Mesothelial cell of epicardium (in vitro differentiated cells): ENCODE measurements at regions not wholly inside any gene's neighbourhood (a gene's known extent, or its start where the extent isn't known, plus 50 kb on each side); places are given as distances from the start of the nearest gene placed in this dataset.

Experiments
- DNase-seq, 2 experiments: peaks; one replicate each; pipeline ENCODE4 v3.0.0; 2021; ENCODE audit warnings: low spot score in 2 of 2; ENCODE audit not compliant: unreplicated experiment in 2 of 2
- H3K27ac Mint-ChIP-seq: 2 replicates; pipeline ENCODE4 v1.8.0; 2021; ENCODE audit warnings: mixed read lengths
- H3K27me3 Mint-ChIP-seq: 2 replicates; pipeline ENCODE4 v1.8.0; 2021; ENCODE audit warnings: low read depth, mixed read lengths
- H3K36me3 Mint-ChIP-seq: 2 replicates; pipeline ENCODE4 v1.8.0; 2021; ENCODE audit warnings: mixed read lengths
- H3K4me1 Mint-ChIP-seq: 2 replicates; pipeline ENCODE4 v1.8.0; 2021; ENCODE audit warnings: mixed read lengths
- H3K4me3 Mint-ChIP-seq: 2 replicates; pipeline ENCODE4 v1.8.0; 2021; ENCODE audit warnings: mild to moderate bottlenecking, moderate library complexity, mixed read lengths
- H3K9me3 Mint-ChIP-seq: 2 replicates; pipeline ENCODE4 v1.8.0; 2021; ENCODE audit warnings: mixed read lengths
- CTCF ChIP-seq: fragments of 200-600 bp; sonication (generic); IDR thresholded peaks from one replicate; pipeline ENCODE4 v1.5.0; 2021; ENCODE audit warnings: antibody characterized with exemption; ENCODE audit not compliant: unreplicated experiment

GRCh38 chr11:37474889-37475288 is 876.9 kb upstream of the RAG2 start:
- TF ChIP-seq CTCF, result no peak
- Mint-ChIP-seq H3K36me3 (no peaks in the 10 kb centered on the region), H3K4me1 (peaks cover 19% of the 10 kb centered on the region), H3K27ac (peak overlapping the region; percentile 31), H3K9me3 (peaks cover 9% of the 10 kb centered on the region), H3K4me3 (no peak overlapping the region), H3K27me3 (no peaks in the 10 kb centered on the region)
- DNase-seq, result no peak

GRCh38 chr11:37468344-37468743 is 870.3 kb upstream of the RAG2 start:
- DNase-seq, result no peak
- no peak overlapping the region for H3K27ac Mint-ChIP-seq
- H3K4me3 Mint-ChIP-seq, result no peak overlapping the region
- H3K4me1 Mint-ChIP-seq, result no peaks in the 10 kb centered on the region
- no peaks in the 10 kb centered on the region for H3K27me3 Mint-ChIP-seq
- no peaks in the 10 kb centered on the region for H3K36me3 Mint-ChIP-seq
- no peak for TF ChIP-seq CTCF
- H3K9me3 Mint-ChIP-seq, result peaks cover 17% of the 10 kb centered on the region

GRCh38 chr11:37465221-37465620 is 867.2 kb upstream of the RAG2 start:
- Mint-ChIP-seq H3K4me1 (no peaks in the 10 kb centered on the region), H3K4me3 (no peak overlapping the region), H3K36me3 (no peaks in the 10 kb centered on the region), H3K27me3 (no peaks in the 10 kb centered on the region), H3K9me3 (peaks cover 25% of the 10 kb centered on the region), H3K27ac (no peak overlapping the region)
- TF ChIP-seq CTCF, result no peak
- DNase-seq, result no peak

GRCh38 chr11:37459456-37459855 is 861.4 kb upstream of the RAG2 start:
- no peak for DNase-seq
- Mint-ChIP-seq H3K4me3 (no peak overlapping the region), H3K9me3 (peaks cover 21% of the 10 kb centered on the region), H3K36me3 (no peaks in the 10 kb centered on the region), H3K4me1 (peaks cover 13% of the 10 kb centered on the region), H3K27me3 (no peaks in the 10 kb centered on the region), H3K27ac (no peak overlapping the region)
- TF ChIP-seq CTCF, result no peak

- Mint-ChIP-seq H3K36me3 (no peaks in the 10 kb centered on the region), H3K27ac (no peak overlapping the region), H3K4me1 (peaks cover 30% of the 10 kb centered on the region), H3K4me3 (no peak overlapping the region), H3K9me3 (peaks cover 15% of the 10 kb centered on the region), H3K27me3 (no peaks in the 10 kb centered on the region)
- no peak for DNase-seq
- no peak for TF ChIP-seq CTCF
These were observed 858.7 kb upstream of the RAG2 start for GRCh38 chr11:37456746-37457145.

- H3K9me3 Mint-ChIP-seq, result peaks cover 14% of the 10 kb centered on the region
- peaks cover 50% of the 10 kb centered on the region for H3K4me1 Mint-ChIP-seq
- no peaks in the 10 kb centered on the region for H3K27me3 Mint-ChIP-seq
- no peaks in the 10 kb centered on the region for H3K36me3 Mint-ChIP-seq
- H3K27ac Mint-ChIP-seq, result peak overlapping the region; percentile 5
- no peak for TF ChIP-seq CTCF
- no peak overlapping the region for H3K4me3 Mint-ChIP-seq
- no peak for DNase-seq
These were observed 853.9 kb upstream of the RAG2 start for GRCh38 chr11:37451903-37452302.
